H1 (cell line): ENCODE measurements at regions not wholly inside any gene's neighbourhood (a gene's known extent, or its start where the extent isn't known, plus 50 kb on each side); places are given as distances from the start of the nearest gene placed in this dataset.

Experiments
- CTCF ChIA-PET: fragments of 300-600 bp; sonication (Branson Sonifier 250); formaldehyde crosslinking; loops from one replicate; lab custom pipeline; 2021; ENCODE audit not compliant: partially characterized antibody; lab: Charles Lee
- POLR2A ChIA-PET: fragments of 300-600 bp; sonication (Branson Sonifier 250); formaldehyde crosslinking; loops from one replicate; lab custom pipeline; 2021; ENCODE audit warnings: inconsistent platforms; ENCODE audit not compliant: partially characterized antibody; lab: Charles Lee
- DNase-seq, 2 experiments: peaks; one replicate each; pipeline versions ENCODE4 v3.0.0 to v3.0.0-alpha.2; 2010 to 2022; ENCODE audit warnings: low spot score in 2 of 2, low read depth in 1 of 2, mixed read lengths in 1 of 2
- FAIRE-seq: peaks from 2 replicates; lab custom pipeline; 2011; peaks lifted over from hg19 to GRCh38; lab: Jason Lieb, UNC
- H2AFZ ChIP-seq: 2 replicates; pipeline ENCODE4 v1.8.1; 2012; ENCODE audit warnings: low read length, inconsistent platforms
- H2AK5ac ChIP-seq: 2 replicates; pipeline ENCODE4 v1.6.1; 2013; ENCODE audit warnings: low read depth, low read length
- H2BK120ac ChIP-seq: replicated peaks from 2 replicates; pipeline ENCODE3; 2013; ENCODE audit warnings: low read depth, low read length, inconsistent platforms
- H2BK12ac ChIP-seq: 2 replicates; pipeline ENCODE4 v1.6.1; 2013; ENCODE audit warnings: low read depth, low read length
- H2BK15ac ChIP-seq: 2 replicates; pipeline ENCODE4 v1.6.1; 2013; ENCODE audit warnings: low read length
- H2BK20ac ChIP-seq: 2 replicates; pipeline ENCODE4 v1.6.1; 2013; ENCODE audit warnings: low read length
- H2BK5ac ChIP-seq: 2 replicates; pipeline ENCODE4 v1.6.1; 2013; ENCODE audit warnings: low read depth, low read length
- H3K14ac ChIP-seq: 2 replicates; pipeline ENCODE4 v1.6.1; 2013; ENCODE audit warnings: inconsistent platforms; ENCODE audit not compliant: insufficient read length
- H3K18ac ChIP-seq: 2 replicates; pipeline ENCODE4 v1.6.1; 2013; ENCODE audit warnings: low read length; ENCODE audit errors: extremely low read depth
- H3K23ac ChIP-seq: 2 replicates; pipeline ENCODE4 v1.6.1; 2013; ENCODE audit warnings: inconsistent platforms; ENCODE audit not compliant: insufficient read length
- H3K23me2 ChIP-seq: 2 replicates; pipeline ENCODE4 v1.6.1; 2013; ENCODE audit warnings: low read depth, low read length
- H3K27ac ChIP-seq: 2 replicates; pipeline ENCODE4 v1.6.1; 2011; ENCODE audit warnings: low read depth, low read length, inconsistent platforms
- H3K27me3 ChIP-seq, 4 experiments: replicated peaks in 1 of 4; 1 replicate in 1 of 4; 2 replicates in 3 of 4; pipeline versions ENCODE4 v1.6.1 to v1.8.1; 2011 to 2013; ENCODE audit warnings: low read length in 3 of 4, mild to moderate bottlenecking in 3 of 4, inconsistent platforms in 2 of 4, mixed read lengths in 2 of 4, moderate library complexity in 1 of 4; ENCODE audit not compliant: control insufficient read depth in 3 of 4, insufficient read depth in 3 of 4; ENCODE audit errors: extremely low read depth in 1 of 4
- H3K36me3 ChIP-seq, 4 experiments: 2 replicates each; pipeline versions ENCODE4 v1.6.1 to v1.8.1; 2011 to 2013; ENCODE audit warnings: mild to moderate bottlenecking in 4 of 4, low read length in 3 of 4, moderate library complexity in 2 of 4, control low read depth in 1 of 4, inconsistent platforms in 1 of 4; ENCODE audit not compliant: insufficient read depth in 4 of 4, control insufficient read depth in 2 of 4
- H3K4ac ChIP-seq: replicated peaks from 2 replicates; pipeline ENCODE3; 2013; ENCODE audit warnings: low read length, low read depth, mixed read lengths, inconsistent platforms; ENCODE audit not compliant: insufficient read length
- H3K4me1 ChIP-seq, 4 experiments: replicated peaks in 1 of 4; 1 replicate in 1 of 4; 2 replicates in 3 of 4; pipeline versions ENCODE4 v1.6.1 to v1.8.1; 2011 to 2013; ENCODE audit warnings: low read length in 3 of 4, inconsistent platforms in 2 of 4, mixed read lengths in 1 of 4; ENCODE audit not compliant: insufficient read depth in 4 of 4, control insufficient read depth in 3 of 4
- H3K4me2 ChIP-seq, 2 experiments: 2 replicates each; pipeline versions ENCODE4 v1.6.1 to v1.8.1; 2011 to 2013; ENCODE audit warnings: low read depth in 2 of 2, low read length in 2 of 2, control low read depth in 1 of 2, inconsistent platforms in 1 of 2, mild to moderate bottlenecking in 1 of 2; ENCODE audit not compliant: insufficient read depth in 1 of 2
- H3K4me3 ChIP-seq, 4 experiments: fragments of 200-600, 300-600 bp in 1 of 4; sonication (generic), shearing (Covaris generic), sonication (Bioruptor Twin) in 1 of 4; 2 replicates each; pipeline versions ENCODE4 v1.5.1 to v1.8.1; 2011 to 2016; ENCODE audit warnings: low read length in 4 of 4, low read depth in 3 of 4, control low read depth in 2 of 4, inconsistent platforms in 2 of 4, mild to moderate bottlenecking in 2 of 4, mixed read lengths in 1 of 4, moderate library complexity in 1 of 4; ENCODE audit not compliant: insufficient read depth in 2 of 4; ENCODE audit errors: extremely low read depth in 1 of 4
- H3K56ac ChIP-seq: replicated peaks from 2 replicates; pipeline ENCODE3; 2013; ENCODE audit warnings: low read depth, mild to moderate bottlenecking, mixed read lengths, low read length, inconsistent platforms; ENCODE audit not compliant: insufficient read length
- H3K79me1 ChIP-seq: 2 replicates; pipeline ENCODE4 v1.6.1; 2013; ENCODE audit warnings: low read depth, low read length, control low read depth
- H3K79me2 ChIP-seq, 2 experiments: 2 replicates each; pipeline versions ENCODE4 v1.6.1 to v1.8.1; 2012 to 2013; ENCODE audit warnings: low read length in 2 of 2, mild to moderate bottlenecking in 2 of 2, inconsistent platforms in 1 of 2; ENCODE audit not compliant: insufficient read depth in 2 of 2, control insufficient read depth in 1 of 2
- H3K9ac ChIP-seq, 4 experiments: replicated peaks in 1 of 4; 1 replicate in 1 of 4; 2 replicates in 3 of 4; pipeline versions ENCODE4 v1.6.1 to v1.8.1; 2011 to 2013; ENCODE audit warnings: low read depth in 3 of 4, low read length in 3 of 4, control low read depth in 2 of 4, mild to moderate bottlenecking in 2 of 4, moderate library complexity in 2 of 4, inconsistent platforms in 1 of 4; ENCODE audit errors: extremely low read depth in 1 of 4
- H3K9me3 ChIP-seq, 2 experiments: 2 replicates each; pipeline versions ENCODE4 v1.6.1 to v1.8.1; 2012 to 2013; ENCODE audit warnings: mild to moderate bottlenecking in 2 of 2, moderate library complexity in 2 of 2, control low read depth in 1 of 2, inconsistent platforms in 1 of 2, low read depth in 1 of 2, low read length in 1 of 2, mixed read lengths in 1 of 2; ENCODE audit not compliant: insufficient read depth in 2 of 2
- H4K20me1 ChIP-seq, 2 experiments: replicated peaks in 1 of 2; 2 replicates each; pipeline versions ENCODE3 to v1.8.1; 2011 to 2013; ENCODE audit warnings: inconsistent platforms in 2 of 2, low read length in 2 of 2, mild to moderate bottlenecking in 1 of 2; ENCODE audit not compliant: insufficient read depth in 2 of 2, control insufficient read depth in 1 of 2
- H4K5ac ChIP-seq: 2 replicates; pipeline ENCODE4 v1.6.1; 2013; ENCODE audit warnings: low read length, low read depth, mixed read lengths, inconsistent platforms; ENCODE audit not compliant: insufficient read length
- H4K8ac ChIP-seq: 2 replicates; pipeline ENCODE4 v1.8.0; 2013; ENCODE audit warnings: mild to moderate bottlenecking, moderate library complexity, low read length, inconsistent platforms; ENCODE audit not compliant: insufficient read depth; ENCODE audit errors: extremely low read depth
- H4K91ac ChIP-seq: replicated peaks from 2 replicates; pipeline ENCODE3; 2013; ENCODE audit warnings: low read length, mixed read lengths, inconsistent platforms; ENCODE audit not compliant: insufficient read length
- CEBPB ChIP-seq: IDR thresholded peaks from 2 replicates; pipeline ENCODE4 v1.6.1; 2012; ENCODE audit warnings: low read depth, low read length
- RAD21 ChIP-seq, 2 experiments: IDR thresholded peaks in 1 of 2; conservative IDR thresholded peaks in 1 of 2; 2 replicates each; pipeline ENCODE4 v1.6.1; 2011; ENCODE audit warnings: low read depth in 2 of 2, low read length in 2 of 2, improper control_type of control experiment in 1 of 2, inconsistent platforms in 1 of 2, mild to moderate bottlenecking in 1 of 2, moderate library complexity in 1 of 2
- WGBS, 2 experiments: shearing (Covaris generic) in 1 of 2; methylation state at CpG; one replicate each; pipeline versions ENCODE4 v1.1.6 to v1.1.7; 2013 to 2015; ENCODE audit warnings: low lambda C conversion rate in 2 of 2, mixed read lengths in 2 of 2, inconsistent platforms in 1 of 2, low coverage in 1 of 2, missing lambda C conversion rate in 1 of 2; ENCODE audit not compliant: insufficient replicate concordance in 2 of 2, insufficient coverage in 1 of 2, insufficient read length in 1 of 2; ENCODE audit errors: extremely low coverage in 1 of 2, missing lambda C conversion rate in 1 of 2; 5-methylcytosine and 5-hydroxymethylcytosine counted together

DNA sequence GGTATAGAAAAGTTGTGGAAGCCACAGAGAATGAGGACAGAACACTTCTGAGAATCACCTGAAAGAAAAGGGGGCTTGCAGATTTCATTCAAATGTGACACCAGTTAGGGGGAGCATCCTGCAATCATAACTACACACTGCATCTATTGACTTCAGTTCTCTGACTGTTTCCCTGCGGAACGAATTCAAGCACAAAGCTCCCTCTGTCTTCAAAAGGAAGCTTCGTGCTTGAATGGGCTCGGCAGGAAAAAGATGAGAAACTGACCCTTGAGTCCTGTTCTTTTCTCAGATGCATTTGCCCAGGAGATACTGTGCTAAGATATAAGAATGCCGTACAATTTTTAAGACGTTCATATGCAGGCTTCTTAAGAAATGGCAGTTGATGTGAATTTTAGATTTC is 2000.4 kb upstream of the RAG2 start:
- Histone ChIP-seq H3K56ac (no peak overlapping the region), H3K4me1 (no peaks in the 10 kb centered on the region), H3K79me2 (no peaks in the 10 kb centered on the region), H2AFZ (peak overlapping the region; percentile 81; the same call in 1 of the 2 replicates), H4K20me1 (no peaks in the 10 kb centered on the region), H4K8ac (no peak overlapping the region), H2BK12ac (no peak overlapping the region), H3K79me1 (no peaks in the 10 kb centered on the region), H2AK5ac (no peak overlapping the region), H3K14ac (no peak overlapping the region), H4K5ac (no peak overlapping the region), H2BK15ac (no peak overlapping the region), H2BK5ac (no peak overlapping the region), H3K4me3 (no peak overlapping the region), H3K23ac (no peak overlapping the region), H2BK20ac (no peak overlapping the region), H3K23me2 (no peaks in the 10 kb centered on the region), H2BK120ac (no peak overlapping the region), H3K9me3 (0 out of 4 replicates have a peak, but pooled peaks cover 0 to 2% of the 10 kb centered on the region in 2 experiments), H3K4me2 (no peak overlapping the region), H3K9ac (no peak overlapping the region), H4K91ac (no peak overlapping the region), H3K18ac (no peak overlapping the region), H3K36me3 (no peaks in the 10 kb centered on the region), H3K27ac (no peak overlapping the region), H3K4ac (no peak overlapping the region), H3K27me3 (no peaks in the 10 kb centered on the region)
- TF ChIP-seq CEBPB, result no peak
- peak; percentile 15 to 26; a peak in 1 of 4 replicates for TF ChIP-seq RAD21 (IDR thresholded peaks at IDR 0.05 in 1 of 2, conservative IDR thresholded peaks at IDR 0.05 in 1 of 2; ENCODE audit: low read depth in 2 of 2, low read length in 2 of 2)
- POLR2A ChIA-PET, result no interaction called here
- 89% methylated on average over 6 of the region's 6 CpGs; no CpG with 5 or more reads in 1 of the 2 experiments for WGBS, 2 experiments
- DNase-seq, result no peak
- CTCF ChIA-PET, result interaction anchor here (0.9 kb wide), 1 partner anchor 86 kb away, joined by 3 read pairs; no protein-coding TSS in a partner anchor
- FAIRE-seq, result no peak
